K562 (cell line): ENCODE measurements at regions not wholly inside any gene's neighbourhood (a gene's known extent, or its start where the extent isn't known, plus 50 kb on each side); places are given as distances from the start of the nearest gene placed in this dataset.

Source experiments
- ATAC-seq: fragments of 200-7000 bp; cut with Tn5 transposase; 3 replicates; pipeline ENCODE4 v1.9.1; 2020; ENCODE audit warnings: moderate library complexity
- BruUV-seq: library from RNA; stranded (reverse); fragments of 400-500 nt; replicated peaks from 2 replicates; lab custom pipeline; 2021; lab: Mats Ljungman, UMichigan
- CTCF ChIA-PET: fragments of 300-600 bp; formaldehyde crosslinking; extraction: SDS; loops from one replicate; lab custom pipeline; 2021; ENCODE audit warnings: low intra/inter-chr PET ratio; lab: Yijun Ruan, JAX
- POLR2A ChIA-PET: fragments of 300-600, 350-650 bp; sonication (Branson Sonifier 250); formaldehyde crosslinking; extraction: SDS; loops from one replicate; lab custom pipeline; 2021; ENCODE audit warnings: antibody characterized with exemption, inconsistent platforms; lab: Yijun Ruan, JAX
- DNase-seq, 4 experiments: peaks; one replicate each; pipeline versions ENCODE4 v3.0.0 to v3.0.0-alpha.2; 2011 to 2018; ENCODE audit warnings: low spot score in 3 of 4, mixed read lengths in 3 of 4; ENCODE audit errors: extremely low read depth in 1 of 4
- FAIRE-seq: peaks from 2 replicates; lab custom pipeline; 2011; peaks lifted over from hg19 to GRCh38; lab: Jason Lieb, UNC
- H2AFZ ChIP-seq: 2 replicates; pipeline ENCODE4 v1.6.0; 2011; ENCODE audit warnings: low read depth, low read length, control low read depth, inconsistent platforms
- H3K27ac ChIP-seq: fragments of 200-600 bp; 3 replicates; pipeline ENCODE4 v1.8.0; 2011; ENCODE audit warnings: low read depth, mild to moderate bottlenecking, control low read depth, inconsistent platforms, low read length, moderate library complexity, mixed read lengths; ENCODE audit errors: extremely low read depth
- H3K27me3 ChIP-seq, 2 experiments: fragments of 300-600 bp in 1 of 2; 2 replicates in 1 of 2; 3 replicates in 1 of 2; pipeline versions ENCODE4 v1.6.0 to v1.8.0; 2011; ENCODE audit warnings: inconsistent platforms in 2 of 2, low read length in 2 of 2, mild to moderate bottlenecking in 1 of 2, mixed read lengths in 1 of 2, moderate library complexity in 1 of 2; ENCODE audit not compliant: control insufficient read depth in 2 of 2, insufficient read depth in 2 of 2
- H3K36me3 ChIP-seq: fragments of 300-600 bp; 3 replicates; pipeline ENCODE4 v1.8.0; 2011; ENCODE audit warnings: mild to moderate bottlenecking, low read length, inconsistent platforms; ENCODE audit not compliant: control insufficient read depth, insufficient read depth
- H3K4me1 ChIP-seq, 2 experiments: fragments of 200-600 bp in 1 of 2; replicated peaks in 1 of 2; 2 replicates in 1 of 2; 3 replicates in 1 of 2; pipeline versions ENCODE4 v1.5.1 to v1.8.0; 2011; ENCODE audit warnings: inconsistent platforms in 2 of 2, low read length in 2 of 2, mild to moderate bottlenecking in 1 of 2, mixed read lengths in 1 of 2, moderate library complexity in 1 of 2; ENCODE audit not compliant: control insufficient read depth in 2 of 2, insufficient read depth in 2 of 2
- H3K4me2 ChIP-seq: 2 replicates; pipeline ENCODE4 v1.6.1; 2011; ENCODE audit warnings: low read length, control low read depth, inconsistent platforms, mixed read lengths; ENCODE audit not compliant: insufficient read depth
- H3K4me3 ChIP-seq: fragments of 200-600 bp; sonication (generic), shearing (Covaris generic); 2 replicates; pipeline ENCODE4 v1.5.1; 2016; ENCODE audit warnings: control low read depth, inconsistent platforms
- H3K79me2 ChIP-seq: fragments of 200-600 bp; 3 replicates; pipeline ENCODE4 v1.8.0; 2011; ENCODE audit warnings: low read length, inconsistent platforms; ENCODE audit not compliant: control insufficient read depth, insufficient read depth
- H3K9ac ChIP-seq, 2 experiments: 2 replicates each; pipeline versions ENCODE4 v1.6.0 to v1.6.1; 2011; ENCODE audit warnings: low read depth in 2 of 2, low read length in 2 of 2, control low read depth in 1 of 2, inconsistent platforms in 1 of 2, mild to moderate bottlenecking in 1 of 2, mixed read lengths in 1 of 2; ENCODE audit not compliant: insufficient read depth in 1 of 2
- H3K9me1 ChIP-seq: one replicate; pipeline ENCODE4 v1.6.0; 2011; ENCODE audit warnings: inconsistent platforms, mild to moderate bottlenecking, low read length, moderate library complexity; ENCODE audit not compliant: control insufficient read depth, insufficient read depth
- H3K9me3 ChIP-seq: replicated peaks from 2 replicates; pipeline ENCODE4 v1.5.1; 2011; ENCODE audit warnings: low read depth, low read length, inconsistent platforms; ENCODE audit not compliant: control insufficient read depth, insufficient read depth
- H4K20me1 ChIP-seq: replicated peaks from 2 replicates; pipeline ENCODE4 v1.6.1; 2011; ENCODE audit warnings: low read length, inconsistent platforms, mixed read lengths; ENCODE audit not compliant: control insufficient read depth, insufficient read depth
- DNMT1 ChIP-seq: fragments of 450-650 bp; IDR thresholded peaks from 2 replicates; pipeline ENCODE4 v1.6.1; 2016; ENCODE audit warnings: antibody characterized with exemption, mild to moderate bottlenecking
- PHF21A ChIP-seq: fragments of 450-650 bp; IDR thresholded peaks from 2 replicates; pipeline ENCODE4 v1.6.1; 2017; ENCODE audit warnings: low read depth, borderline replicate concordance
- SMARCA5 ChIP-seq: fragments of 450-650 bp; IDR thresholded peaks from 2 replicates; pipeline ENCODE4 v1.6.1; 2016
- ZBTB40 ChIP-seq, 2 experiments: fragments of 450-650 bp in 1 of 2; sonication (generic) in 1 of 2; formaldehyde crosslinking in 1 of 2; IDR thresholded peaks; 2 replicates each; pipeline versions ENCODE4 v1.7.1 to v1.9.0; 2016 to 2022; ENCODE audit warnings: inconsistent platforms in 1 of 2, mild to moderate bottlenecking in 1 of 2, missing genetic modification reagents in 1 of 2
- ZNF395 ChIP-seq: fragments of 200-800 bp; sonication (Bioruptor generic); IDR thresholded peaks from 2 replicates; pipeline ENCODE4 v1.6.1; 2017; ENCODE audit warnings: missing genetic modification characterization, missing compliant biosample characterization
- WGBS: fragments of 100-300 bp; shearing (Covaris generic); methylation state at CpG from one replicate; pipeline ENCODE4 v1.1.6; 2016; ENCODE audit warnings: low coverage, mixed read lengths; ENCODE audit not compliant: insufficient coverage; ENCODE audit errors: missing lambda C conversion rate; 5-methylcytosine and 5-hydroxymethylcytosine counted together
- in situ Hi-C: fragments of 300-500 bp; cut with MboI; formaldehyde crosslinking; loops from 4 replicates; pipeline ENCODE4 v1.15.0; 2018; ENCODE audit warnings: inconsistent platforms, mixed read lengths
- intact Hi-C: fragments of 100-400 bp; cut with micrococcal nuclease; formaldehyde crosslinking; loops from 2 replicates; pipeline ENCODE4 v1.14.2; 2022
- TF ChIP-seq, protein P1 (sequence below): fragments of 450-650 bp; IDR thresholded peaks from 2 replicates; pipeline ENCODE4 v1.7.1; 2018; ENCODE audit warnings: mild to moderate bottlenecking, low read depth; ENCODE audit not compliant: partially characterized antibody

DNA sequence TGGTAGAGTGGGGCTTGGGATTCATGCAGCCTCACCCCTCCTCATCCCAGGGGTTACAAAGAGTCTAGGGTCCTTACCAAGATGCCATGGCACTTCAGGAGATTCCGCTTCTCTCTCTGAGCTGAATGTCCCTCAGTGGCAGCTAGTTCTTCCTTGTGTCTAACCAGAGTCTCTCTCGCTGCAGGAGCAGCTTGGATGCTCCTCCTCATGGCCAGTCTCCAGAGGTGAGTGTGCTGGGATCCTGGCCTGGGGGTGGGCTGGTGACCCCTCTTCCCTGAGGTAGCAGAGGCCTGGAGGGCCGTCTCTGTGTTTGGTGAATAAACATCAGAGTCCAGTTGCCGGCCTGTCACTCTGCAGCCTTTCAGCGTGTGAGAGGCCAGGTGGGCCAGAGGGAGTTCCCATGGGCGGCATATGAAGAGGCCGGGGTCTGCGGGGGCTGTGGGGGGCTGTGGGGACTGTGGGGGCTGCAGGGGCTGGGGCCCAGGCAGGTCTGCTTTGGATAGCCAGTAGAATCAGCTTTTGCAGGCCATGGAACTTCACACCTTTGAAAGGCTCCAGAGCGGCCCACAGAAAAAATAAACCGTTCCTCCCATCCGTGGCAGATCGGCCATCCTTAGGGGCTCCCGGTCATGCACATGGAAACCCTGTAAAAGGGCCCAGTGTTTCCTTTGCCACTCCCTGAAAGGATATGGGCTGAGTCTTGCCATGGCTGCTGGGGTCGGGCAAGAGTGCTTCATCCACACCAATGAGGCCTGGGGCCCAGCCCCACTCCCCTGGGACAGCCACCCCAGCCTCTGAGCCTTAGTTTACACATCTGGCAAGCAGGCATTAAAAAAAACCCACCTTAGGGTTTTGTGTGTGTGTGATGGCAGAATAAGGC is 256.4 kb downstream of the FOXD2 start (continued):
- TF ChIP-seq, protein P1, sequence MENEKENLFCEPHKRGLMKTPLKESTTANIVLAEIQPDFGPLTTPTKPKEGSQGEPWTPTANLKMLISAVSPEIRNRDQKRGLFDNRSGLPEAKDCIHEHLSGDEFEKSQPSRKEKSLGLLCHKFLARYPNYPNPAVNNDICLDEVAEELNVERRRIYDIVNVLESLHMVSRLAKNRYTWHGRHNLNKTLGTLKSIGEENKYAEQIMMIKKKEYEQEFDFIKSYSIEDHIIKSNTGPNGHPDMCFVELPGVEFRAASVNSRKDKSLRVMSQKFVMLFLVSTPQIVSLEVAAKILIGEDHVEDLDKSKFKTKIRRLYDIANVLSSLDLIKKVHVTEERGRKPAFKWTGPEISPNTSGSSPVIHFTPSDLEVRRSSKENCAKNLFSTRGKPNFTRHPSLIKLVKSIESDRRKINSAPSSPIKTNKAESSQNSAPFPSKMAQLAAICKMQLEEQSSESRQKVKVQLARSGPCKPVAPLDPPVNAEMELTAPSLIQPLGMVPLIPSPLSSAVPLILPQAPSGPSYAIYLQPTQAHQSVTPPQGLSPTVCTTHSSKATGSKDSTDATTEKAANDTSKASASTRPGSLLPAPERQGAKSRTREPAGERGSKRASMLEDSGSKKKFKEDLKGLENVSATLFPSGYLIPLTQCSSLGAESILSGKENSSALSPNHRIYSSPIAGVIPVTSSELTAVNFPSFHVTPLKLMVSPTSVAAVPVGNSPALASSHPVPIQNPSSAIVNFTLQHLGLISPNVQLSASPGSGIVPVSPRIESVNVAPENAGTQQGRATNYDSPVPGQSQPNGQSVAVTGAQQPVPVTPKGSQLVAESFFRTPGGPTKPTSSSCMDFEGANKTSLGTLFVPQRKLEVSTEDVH: no peak
- TF ChIP-seq DNMT1 (no peak), PHF21A (no peak), ZNF395 (CRISPR knock-in tag) (no peak)

DNA sequence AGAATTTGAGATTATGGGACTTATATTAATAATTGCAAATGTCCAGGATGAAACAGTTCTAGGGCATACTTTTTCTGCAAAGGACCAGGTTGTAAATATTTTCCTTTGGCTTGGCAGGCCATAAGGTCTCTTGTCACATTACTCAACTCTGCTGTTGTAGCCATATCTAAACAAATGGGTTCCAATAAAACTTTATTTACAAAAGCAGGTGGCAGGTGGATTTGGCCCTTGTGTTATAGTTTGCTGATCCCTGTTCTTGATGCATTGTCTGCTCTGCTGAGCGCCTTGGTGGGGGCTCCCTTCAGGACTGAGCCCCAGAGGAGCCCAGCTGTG is 258.5 kb downstream of the FOXD2 start:
- Histone ChIP-seq H3K4me2 (no peak overlapping the region), H3K9ac (no peak overlapping the region), H3K27ac (no peak overlapping the region), H3K9me1 (no peaks in the 10 kb centered on the region), H3K36me3 (no peaks in the 10 kb centered on the region), H3K79me2 (no peaks in the 10 kb centered on the region), H3K27me3 (peaks cover 12 to 24% of the 10 kb centered on the region in 2 experiments), H3K4me1 (no peaks in the 10 kb centered on the region), H4K20me1 (no peaks in the 10 kb centered on the region; the same call in 1 of the 2 replicates), H3K4me3 (no peak overlapping the region), H3K9me3 (no peaks in the 10 kb centered on the region), H2AFZ (no peak overlapping the region)
- DNase-seq (no peak), FAIRE-seq (no peak), ATAC-seq (no peak)
- BruUV-seq: no TSS peak
- intact Hi-C loops: no loop called here
- CTCF ChIA-PET: no interaction called here
- POLR2A ChIA-PET: no interaction called here
- 0% methylated on average over 1 of the region's 1 CpG for WGBS
- in situ Hi-C loops: no loop called here
- TF ChIP-seq SMARCA5 (no peak), ZBTB40 (IDR thresholded peaks at IDR 0.05) (peak; percentile 92), ZBTB40 (CRISPR knock-in tag; IDR thresholded peaks at IDR 0.05) (peak; percentile 77)
